ENCODE measurements at regions not wholly inside any gene's neighbourhood (a gene's known extent, or its start where the extent isn't known, plus 50 kb on each side); places are given as distances from the start of the nearest gene placed in this dataset.
A peak's percentile ranks its signal among the peaks of the same experiment; 100 is the strongest.
"Not testable (repeated sequence)": the region's sequence is repeated elsewhere in the genome, so short reads cannot be mapped to it uniquely, and the experiment has no call there.

GRCh38 chr3:78255403-78255802, 1215.5 kb downstream of the ROBO2 start:
- Histone ChIP-seq H3K4me3 (ENCODE audit: low read length) (no peak overlapping the region), H3K27me3 (ENCODE audit: control insufficient read depth, insufficient read depth, low read length) (no peaks in the 10 kb centered on the region), H3K27ac (ENCODE audit: low read length) (no peak overlapping the region), H3K9me3 (replicated peaks; ENCODE audit: control insufficient read depth, low read depth, low read length) (no peaks in the 10 kb centered on the region), H3K36me3 (ENCODE audit: control insufficient read depth, insufficient read depth, low read length) (no peaks in the 10 kb centered on the region), H3K4me1 (ENCODE audit: control insufficient read depth, insufficient read depth, low read length) (no peaks in the 10 kb centered on the region)
- WGBS (ENCODE audit: insufficient coverage): no CpG with 5 or more reads among the region's 1 CpG
- peak; percentile 18 for DNase-seq

- no peaks in the 10 kb centered on the region for H3K4me1 ChIP-seq (ENCODE audit: control insufficient read depth, insufficient read depth, low read length)
- H3K9me3 ChIP-seq (replicated peaks; ENCODE audit: control insufficient read depth, low read depth, low read length): no peaks in the 10 kb centered on the region
- no peak for DNase-seq
- WGBS (ENCODE audit: insufficient coverage): no CpG with 5 or more reads among the region's 1 CpG
- H3K36me3 ChIP-seq (ENCODE audit: control insufficient read depth, insufficient read depth, low read length): no peaks in the 10 kb centered on the region
- no peaks in the 10 kb centered on the region for H3K27me3 ChIP-seq (ENCODE audit: control insufficient read depth, insufficient read depth, low read length)
- no peak overlapping the region for H3K4me3 ChIP-seq (ENCODE audit: low read length)
- H3K27ac ChIP-seq (ENCODE audit: low read length): no peak overlapping the region
Measured at GRCh38 chr3:78256123-78256522, 1216.2 kb downstream of the ROBO2 start.

GRCh38 chr3:78257951-78258530, 1218.1 kb downstream of the ROBO2 start:
- H3K9me3 ChIP-seq (replicated peaks; ENCODE audit: control insufficient read depth, low read depth, low read length): no peaks in the 10 kb centered on the region
- no peak overlapping the region for H3K4me3 ChIP-seq (ENCODE audit: low read length)
- no peak for DNase-seq
- H3K36me3 ChIP-seq (ENCODE audit: control insufficient read depth, insufficient read depth, low read length): no peaks in the 10 kb centered on the region
- H3K27me3 ChIP-seq (ENCODE audit: control insufficient read depth, insufficient read depth, low read length): no peaks in the 10 kb centered on the region
- no peak overlapping the region for H3K27ac ChIP-seq (ENCODE audit: low read length)
- WGBS (ENCODE audit: insufficient coverage): 56% methylated on average over 2 of the region's 3 CpGs
- no peaks in the 10 kb centered on the region for H3K4me1 ChIP-seq (ENCODE audit: control insufficient read depth, insufficient read depth, low read length)

DNA sequence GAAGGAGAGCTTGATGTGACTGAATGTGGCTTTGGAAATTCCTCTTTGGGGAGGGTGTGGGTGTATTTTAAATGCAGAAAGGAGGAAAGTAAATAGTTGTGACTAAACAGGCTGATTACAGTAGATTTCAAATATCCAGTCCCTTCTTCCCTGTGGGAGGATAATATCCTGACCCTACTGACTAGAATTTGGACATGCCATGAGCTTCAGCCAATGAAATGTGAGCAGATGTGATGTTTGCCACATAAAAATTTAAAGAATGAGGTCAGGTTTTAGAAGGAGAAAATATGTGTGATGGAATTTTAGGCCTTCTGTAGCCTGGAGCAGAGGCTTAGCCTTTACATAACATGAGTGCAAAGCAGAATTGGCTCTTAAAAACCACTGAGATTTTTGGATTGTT, 1218.9 kb downstream of the ROBO2 start:
- Histone ChIP-seq H3K27ac (ENCODE audit: low read length) (no peak overlapping the region), H3K36me3 (ENCODE audit: control insufficient read depth, insufficient read depth, low read length) (no peaks in the 10 kb centered on the region), H3K4me1 (ENCODE audit: control insufficient read depth, insufficient read depth, low read length) (no peaks in the 10 kb centered on the region), H3K4me3 (ENCODE audit: low read length) (no peak overlapping the region), H3K27me3 (ENCODE audit: control insufficient read depth, insufficient read depth, low read length) (no peaks in the 10 kb centered on the region), H3K9me3 (replicated peaks; ENCODE audit: control insufficient read depth, low read depth, low read length) (no peaks in the 10 kb centered on the region)
- DNase-seq: peak; percentile 29

DNA sequence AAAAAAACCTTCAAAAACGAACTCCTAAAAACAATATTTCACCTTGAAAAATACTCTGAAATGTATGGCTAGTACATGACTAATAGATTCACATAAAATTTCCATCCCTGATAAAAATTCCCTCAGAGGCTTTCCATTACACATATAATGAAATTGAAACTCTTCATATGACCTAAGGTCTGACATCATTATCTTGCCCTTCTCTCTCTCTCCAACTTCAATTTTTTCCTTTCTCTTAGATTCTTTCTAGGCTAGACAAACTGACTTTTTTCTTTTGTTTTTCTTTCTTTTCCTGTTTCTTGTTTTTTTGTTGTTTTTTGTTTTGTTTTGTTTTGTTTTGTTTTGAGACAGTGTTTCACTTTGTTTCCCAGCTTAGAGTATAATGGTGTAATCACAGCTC, 1220.5 kb downstream of the ROBO2 start:
- DNase-seq: no peak
- H3K9me3 ChIP-seq (replicated peaks; ENCODE audit: control insufficient read depth, low read depth, low read length): no peaks in the 10 kb centered on the region
- H3K36me3 ChIP-seq (ENCODE audit: control insufficient read depth, insufficient read depth, low read length): no peaks in the 10 kb centered on the region
- H3K27me3 ChIP-seq (ENCODE audit: control insufficient read depth, insufficient read depth, low read length): no peaks in the 10 kb centered on the region
- no peak overlapping the region for H3K27ac ChIP-seq (ENCODE audit: low read length)
- H3K4me1 ChIP-seq (ENCODE audit: control insufficient read depth, insufficient read depth, low read length): no peaks in the 10 kb centered on the region
- WGBS (ENCODE audit: insufficient coverage): no CpG with 5 or more reads among the region's 1 CpG
- H3K4me3 ChIP-seq (ENCODE audit: low read length): no peak overlapping the region

DNA sequence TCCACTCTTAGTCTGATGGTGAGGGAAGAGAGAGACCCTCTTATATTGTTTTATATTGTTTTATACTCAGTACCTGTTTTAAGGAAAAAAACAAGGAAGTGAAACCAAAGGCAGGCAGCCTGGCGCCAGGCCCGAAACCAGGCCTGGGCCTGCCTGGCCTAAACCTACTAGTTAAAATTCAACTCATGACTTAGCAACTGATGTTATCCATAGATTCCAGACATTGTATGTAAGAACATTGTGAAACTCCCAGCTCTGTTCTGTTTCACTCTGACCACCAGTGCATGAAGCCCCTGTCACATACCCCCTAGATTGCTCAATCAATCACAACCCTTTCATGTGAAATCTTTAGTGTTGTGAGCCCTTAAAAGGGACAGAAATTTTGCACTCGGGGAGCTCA, 1226.7 kb downstream of the ROBO2 start:
- H3K9me3 ChIP-seq (replicated peaks; ENCODE audit: control insufficient read depth, low read depth, low read length); H3K4me3 ChIP-seq (ENCODE audit: low read length); H3K27me3 ChIP-seq (ENCODE audit: control insufficient read depth, insufficient read depth, low read length); H3K27ac ChIP-seq (ENCODE audit: low read length); H3K36me3 ChIP-seq (ENCODE audit: control insufficient read depth, insufficient read depth, low read length); DNase-seq; H3K4me1 ChIP-seq (ENCODE audit: control insufficient read depth, insufficient read depth, low read length): not testable (repeated sequence)
- 100% methylated on average over 2 of the region's 3 CpGs for WGBS (ENCODE audit: insufficient coverage)

DNA sequence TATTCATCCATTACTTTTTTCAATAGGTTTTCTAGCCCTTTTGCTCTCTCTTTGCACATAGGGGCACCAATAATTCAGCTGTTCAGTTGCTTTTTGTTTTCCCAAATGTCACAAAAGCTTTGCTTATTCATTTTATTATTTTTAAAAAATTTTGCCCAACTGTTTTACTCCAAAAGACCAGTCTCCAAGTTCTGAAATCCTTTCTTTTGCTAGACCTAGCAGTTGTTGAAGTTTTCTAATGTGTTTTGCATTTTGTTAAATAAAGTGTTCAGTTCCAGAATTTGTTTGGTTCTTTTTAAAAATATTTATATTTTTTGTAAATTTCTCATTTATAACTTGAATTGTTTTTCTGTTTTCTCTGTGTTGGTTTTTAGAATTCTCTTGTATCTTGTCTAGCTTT, 1227.3 kb downstream of the ROBO2 start:
- Histone ChIP-seq H3K27ac (ENCODE audit: low read length) (no peak overlapping the region), H3K9me3 (replicated peaks; ENCODE audit: control insufficient read depth, low read depth, low read length) (peaks cover 7% of the 10 kb centered on the region), H3K36me3 (ENCODE audit: control insufficient read depth, insufficient read depth, low read length) (no peaks in the 10 kb centered on the region), H3K27me3 (ENCODE audit: control insufficient read depth, insufficient read depth, low read length) (no peaks in the 10 kb centered on the region), H3K4me1 (ENCODE audit: control insufficient read depth, insufficient read depth, low read length) (no peaks in the 10 kb centered on the region), H3K4me3 (ENCODE audit: low read length) (no peak overlapping the region)
- DNase-seq: no peak

DNA sequence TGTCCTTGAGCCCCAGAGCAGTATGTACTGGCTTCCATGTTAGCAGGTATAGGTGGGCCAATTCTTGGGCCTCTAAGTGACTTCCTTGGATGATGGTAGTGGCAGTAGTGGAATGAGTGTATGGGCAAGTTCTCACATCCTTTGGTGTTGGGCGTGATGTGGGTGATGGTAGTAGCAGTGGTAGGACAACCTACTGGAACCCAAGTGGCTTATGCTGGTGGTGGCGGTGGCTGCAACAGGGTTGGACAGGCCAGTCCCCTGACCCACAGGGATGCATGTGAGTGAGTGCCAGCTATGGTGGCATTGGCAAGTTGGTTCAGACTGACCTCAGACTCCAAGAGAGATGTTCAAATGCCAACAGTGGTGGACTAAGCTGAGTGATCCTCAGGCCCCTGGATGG, 1228.2 kb downstream of the ROBO2 start:
- H3K9me3 ChIP-seq (replicated peaks; ENCODE audit: control insufficient read depth, low read depth, low read length): peaks cover 7% of the 10 kb centered on the region
- WGBS (ENCODE audit: insufficient coverage): 87% methylated on average over 2 of the region's 2 CpGs
- H3K36me3 ChIP-seq (ENCODE audit: control insufficient read depth, insufficient read depth, low read length): no peaks in the 10 kb centered on the region
- no peaks in the 10 kb centered on the region for H3K4me1 ChIP-seq (ENCODE audit: control insufficient read depth, insufficient read depth, low read length)
- no peak for DNase-seq
- H3K4me3 ChIP-seq (ENCODE audit: low read length): no peak overlapping the region
- H3K27me3 ChIP-seq (ENCODE audit: control insufficient read depth, insufficient read depth, low read length): no peaks in the 10 kb centered on the region
- H3K27ac ChIP-seq (ENCODE audit: low read length): no peak overlapping the region

- Histone ChIP-seq H3K9me3 (replicated peaks; ENCODE audit: control insufficient read depth, low read depth, low read length) (peaks cover 7% of the 10 kb centered on the region), H3K36me3 (ENCODE audit: control insufficient read depth, insufficient read depth, low read length) (no peaks in the 10 kb centered on the region), H3K4me1 (ENCODE audit: control insufficient read depth, insufficient read depth, low read length) (no peaks in the 10 kb centered on the region), H3K27me3 (ENCODE audit: control insufficient read depth, insufficient read depth, low read length) (no peaks in the 10 kb centered on the region), H3K27ac (ENCODE audit: low read length) (no peak overlapping the region), H3K4me3 (ENCODE audit: low read length) (no peak overlapping the region)
- DNase-seq: no peak
- WGBS (ENCODE audit: insufficient coverage): 69% methylated on average over 5 of the region's 5 CpGs
Measured at GRCh38 chr3:78268716-78269668, 1229.1 kb downstream of the ROBO2 start.

DNA sequence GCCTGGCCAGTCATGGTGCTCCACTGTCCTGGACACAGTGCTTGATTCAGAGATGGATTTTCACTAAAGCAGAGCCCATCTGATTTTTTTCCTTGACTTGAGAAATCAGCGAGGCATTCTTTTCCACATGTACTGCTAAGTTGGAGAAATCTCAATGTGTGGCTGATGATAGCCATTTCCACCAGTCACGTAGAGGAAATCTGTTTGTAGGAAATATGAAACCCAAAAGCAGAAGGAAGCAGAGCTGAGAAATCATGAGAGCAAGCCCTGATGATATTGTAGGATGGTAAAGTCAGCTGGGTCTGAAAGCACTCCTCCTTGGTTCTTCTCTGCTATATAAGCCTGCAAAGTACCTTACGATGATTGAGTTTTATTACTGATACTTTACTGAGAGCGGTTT, 1233.4 kb downstream of the ROBO2 start:
- Histone ChIP-seq H3K27ac (ENCODE audit: low read length) (no peak overlapping the region), H3K4me3 (ENCODE audit: low read length) (no peak overlapping the region), H3K27me3 (ENCODE audit: control insufficient read depth, insufficient read depth, low read length) (no peaks in the 10 kb centered on the region), H3K9me3 (replicated peaks; ENCODE audit: control insufficient read depth, low read depth, low read length) (no peaks in the 10 kb centered on the region), H3K4me1 (ENCODE audit: control insufficient read depth, insufficient read depth, low read length) (no peaks in the 10 kb centered on the region), H3K36me3 (ENCODE audit: control insufficient read depth, insufficient read depth, low read length) (no peaks in the 10 kb centered on the region)
- DNase-seq: no peak
- 29% methylated on average over 1 of the region's 4 CpGs for WGBS (ENCODE audit: insufficient coverage)

Data from muscle of leg (tissue), 3 donors.